Mesothelial cell of epicardium (in vitro differentiated cells): ENCODE measurements at regions not wholly inside any gene's neighbourhood (a gene's known extent, or its start where the extent isn't known, plus 50 kb on each side); places are given as distances from the start of the nearest gene placed in this dataset.
"Not testable (repeated sequence)": the region's sequence is repeated elsewhere in the genome, so short reads cannot be mapped to it uniquely, and the experiment has no call there.

Experiments used
- DNase-seq, 2 experiments: peaks; one replicate each; pipeline ENCODE4 v3.0.0; 2021; ENCODE audit warnings: low spot score in 2 of 2; ENCODE audit not compliant: unreplicated experiment in 2 of 2
- H3K27ac Mint-ChIP-seq: 2 replicates; pipeline ENCODE4 v1.8.0; 2021; ENCODE audit warnings: mixed read lengths
- H3K27me3 Mint-ChIP-seq: 2 replicates; pipeline ENCODE4 v1.8.0; 2021; ENCODE audit warnings: low read depth, mixed read lengths
- H3K36me3 Mint-ChIP-seq: 2 replicates; pipeline ENCODE4 v1.8.0; 2021; ENCODE audit warnings: mixed read lengths
- H3K4me1 Mint-ChIP-seq: 2 replicates; pipeline ENCODE4 v1.8.0; 2021; ENCODE audit warnings: mixed read lengths
- H3K4me3 Mint-ChIP-seq: 2 replicates; pipeline ENCODE4 v1.8.0; 2021; ENCODE audit warnings: mild to moderate bottlenecking, moderate library complexity, mixed read lengths
- H3K9me3 Mint-ChIP-seq: 2 replicates; pipeline ENCODE4 v1.8.0; 2021; ENCODE audit warnings: mixed read lengths
- CTCF ChIP-seq: fragments of 200-600 bp; sonication (generic); IDR thresholded peaks from one replicate; pipeline ENCODE4 v1.5.0; 2021; ENCODE audit warnings: antibody characterized with exemption; ENCODE audit not compliant: unreplicated experiment

DNA sequence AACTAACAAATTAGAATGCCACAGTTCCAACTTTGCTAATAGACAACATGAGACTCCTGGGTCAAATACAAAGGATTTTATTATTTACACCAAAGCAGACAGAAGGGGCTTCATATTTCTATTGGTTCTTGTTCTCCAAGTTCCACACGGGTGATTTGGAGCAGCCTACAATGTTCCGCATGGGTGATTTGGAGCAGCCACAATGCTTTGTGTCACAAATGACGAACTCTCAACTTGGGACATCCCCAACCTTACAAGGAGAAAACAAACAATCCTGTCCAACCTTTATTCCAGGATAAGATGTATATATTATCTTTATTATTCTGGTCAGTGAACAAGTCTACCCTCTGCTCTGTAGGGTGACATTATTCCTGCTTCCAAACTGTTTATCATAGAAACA is 694.3 kb upstream of the MGAT4C start:
- no peak overlapping the region for H3K27ac Mint-ChIP-seq

GRCh38 chr12:86950043-86950442 is 693.9 kb upstream of the MGAT4C start:
- no peak for TF ChIP-seq CTCF
- no peaks in the 10 kb centered on the region for H3K36me3 Mint-ChIP-seq
- no peak for DNase-seq
- H3K9me3 Mint-ChIP-seq = no peaks in the 10 kb centered on the region
- H3K27ac Mint-ChIP-seq = no peak overlapping the region
- H3K4me3 Mint-ChIP-seq = no peak overlapping the region
- H3K4me1 Mint-ChIP-seq = peaks cover 6% of the 10 kb centered on the region
- no peaks in the 10 kb centered on the region for H3K27me3 Mint-ChIP-seq

More for the DNA sequence above, 694.3 kb upstream of the MGAT4C start:
- Mint-ChIP-seq H3K27me3 (no peaks in the 10 kb centered on the region), H3K4me3 (no peak overlapping the region), H3K36me3 (no peaks in the 10 kb centered on the region), H3K9me3 (no peaks in the 10 kb centered on the region), H3K4me1 (peaks cover 6% of the 10 kb centered on the region)
- TF ChIP-seq CTCF = no peak
- DNase-seq = no peak

- Mint-ChIP-seq H3K4me3 (no peak overlapping the region), H3K36me3 (no peaks in the 10 kb centered on the region), H3K27me3 (no peaks in the 10 kb centered on the region), H3K9me3 (no peaks in the 10 kb centered on the region), H3K4me1 (peaks cover 4% of the 10 kb centered on the region), H3K27ac (no peak overlapping the region)
- no peak for DNase-seq
- TF ChIP-seq CTCF = no peak
Observed at GRCh38 chr12:86948851-86949250, 692.7 kb upstream of the MGAT4C start.

DNA sequence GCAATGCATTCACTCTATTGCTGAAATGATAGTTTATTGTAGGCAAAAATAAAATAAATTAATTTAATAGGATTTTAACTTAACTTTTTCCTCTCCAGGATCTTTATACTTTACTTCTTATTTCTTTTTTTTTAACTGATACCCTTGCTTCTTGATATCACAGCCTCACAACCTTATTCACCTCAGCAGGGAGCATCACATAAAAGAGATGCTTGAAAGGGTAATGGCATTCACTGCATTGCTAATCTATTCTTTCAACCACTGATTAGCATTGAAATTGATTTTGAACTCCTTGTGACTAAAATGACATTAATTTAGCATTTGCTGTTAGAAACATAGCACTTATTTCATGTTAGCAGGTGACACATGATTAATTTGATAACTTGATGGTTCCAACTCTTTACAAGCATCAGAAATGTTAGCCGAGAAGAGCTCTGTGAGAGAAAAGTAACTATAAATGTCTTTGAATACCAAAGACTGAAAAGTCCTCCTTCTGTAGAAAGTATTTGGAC is 689.5 kb upstream of the MGAT4C start:
- Mint-ChIP-seq H3K4me3 (no peak overlapping the region), H3K27ac (no peak overlapping the region), H3K36me3 (no peaks in the 10 kb centered on the region), H3K27me3 (no peaks in the 10 kb centered on the region), H3K4me1 (no peaks in the 10 kb centered on the region), H3K9me3 (peaks cover 9% of the 10 kb centered on the region)
- TF ChIP-seq CTCF = no peak
- no peak for DNase-seq

- not testable (repeated sequence) for H3K36me3 Mint-ChIP-seq, DNase-seq, H3K4me1 Mint-ChIP-seq, H3K9me3 Mint-ChIP-seq, H3K27ac Mint-ChIP-seq, H3K27me3 Mint-ChIP-seq, H3K4me3 Mint-ChIP-seq
Observed at GRCh38 chr12:86944197-86944819, 688.1 kb upstream of the MGAT4C start.

- Mint-ChIP-seq H3K27me3 (no peaks in the 10 kb centered on the region), H3K4me1 (no peaks in the 10 kb centered on the region), H3K9me3 (no peaks in the 10 kb centered on the region), H3K36me3 (no peaks in the 10 kb centered on the region), H3K27ac (no peak overlapping the region), H3K4me3 (no peak overlapping the region)
- no peak for TF ChIP-seq CTCF
- DNase-seq = no peak
Observed at GRCh38 chr12:86931714-86932113, 675.5 kb upstream of the MGAT4C start.
